Inflammatory macrophage treated with lipopolysaccharide for 1 hour (primary cell): ENCODE measurements at regions not wholly inside any gene's neighbourhood (a gene's known extent, or its start where the extent isn't known, plus 50 kb on each side); places are given as distances from the start of the nearest gene placed in this dataset.

Experiments
- DNase-seq, 2 donors: peaks; one replicate each; pipeline ENCODE4 v3.0.0-alpha.2; 2020 to 2022

DNA sequence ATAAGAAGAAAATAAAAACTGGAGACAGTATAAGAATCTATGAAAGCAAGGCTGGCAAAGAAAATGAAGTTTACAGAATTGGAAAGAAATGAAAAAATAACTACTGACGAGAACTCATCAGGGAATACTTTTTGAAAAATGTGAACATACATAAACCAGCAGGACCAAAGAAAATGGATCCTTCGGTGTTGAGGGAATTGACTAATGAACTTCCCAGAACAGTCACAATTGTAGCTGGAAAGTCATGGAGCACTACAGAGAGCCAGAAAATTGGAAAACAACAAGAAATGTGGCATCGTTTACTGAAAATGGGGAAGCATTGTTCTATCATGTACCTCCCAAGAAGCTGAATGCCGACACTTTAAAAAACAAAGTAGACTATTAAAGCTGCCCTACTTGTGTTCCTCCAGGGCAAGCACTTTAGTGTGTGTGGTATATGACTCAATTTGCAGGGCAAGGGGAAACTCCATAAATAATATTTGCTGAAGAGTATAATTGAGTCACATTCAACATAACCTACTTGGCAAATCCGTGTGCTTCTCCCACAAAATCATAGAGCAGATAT lies 1221.6 kb upstream of the NRXN1 start:
- no peak for DNase-seq

DNA sequence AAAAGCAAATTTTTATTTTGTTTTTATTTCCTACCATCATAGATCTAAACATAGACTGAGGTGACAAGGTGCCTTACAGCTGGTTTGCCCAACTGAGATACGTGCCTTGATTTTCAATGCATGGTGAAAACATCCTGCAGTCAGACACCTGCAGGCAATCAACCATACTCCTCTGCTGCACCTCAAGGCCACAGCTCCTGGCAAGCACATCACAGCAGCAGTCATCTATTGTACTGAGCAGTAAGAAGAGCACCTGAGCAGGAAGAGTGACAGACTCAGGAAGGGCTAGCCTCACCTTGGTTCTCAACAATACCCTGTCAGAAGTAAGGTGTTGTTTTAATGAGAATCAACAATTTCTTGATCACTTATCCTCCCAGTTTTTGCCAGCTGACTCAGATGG lies 1206.8 kb upstream of the NRXN1 start:
- no peak for DNase-seq

DNA sequence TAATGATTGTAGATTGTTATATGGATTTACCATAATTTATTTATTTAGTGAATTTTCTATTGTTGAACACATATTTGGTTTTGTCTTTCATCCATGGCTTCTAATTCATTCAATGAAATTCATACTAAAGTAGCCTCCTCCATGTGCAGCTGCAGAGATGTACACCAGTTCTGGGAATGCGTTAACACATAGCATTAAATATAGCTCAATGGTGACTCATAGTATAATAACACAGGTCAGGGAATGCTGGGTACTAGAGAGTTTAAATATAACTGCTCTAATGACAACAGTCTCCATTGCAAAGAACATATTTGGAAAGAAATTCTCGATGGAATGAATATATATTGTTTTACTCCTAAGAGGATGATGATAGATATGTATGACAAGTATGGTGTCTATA lies 1190.2 kb upstream of the NRXN1 start:
- DNase-seq, result no peak

GRCh38 chr2:52220393-52220792 lies 1188.5 kb upstream of the NRXN1 start:
- no peak for DNase-seq

GRCh38 chr2:52210611-52211010 lies 1178.7 kb upstream of the NRXN1 start:
- no peak for DNase-seq

DNA sequence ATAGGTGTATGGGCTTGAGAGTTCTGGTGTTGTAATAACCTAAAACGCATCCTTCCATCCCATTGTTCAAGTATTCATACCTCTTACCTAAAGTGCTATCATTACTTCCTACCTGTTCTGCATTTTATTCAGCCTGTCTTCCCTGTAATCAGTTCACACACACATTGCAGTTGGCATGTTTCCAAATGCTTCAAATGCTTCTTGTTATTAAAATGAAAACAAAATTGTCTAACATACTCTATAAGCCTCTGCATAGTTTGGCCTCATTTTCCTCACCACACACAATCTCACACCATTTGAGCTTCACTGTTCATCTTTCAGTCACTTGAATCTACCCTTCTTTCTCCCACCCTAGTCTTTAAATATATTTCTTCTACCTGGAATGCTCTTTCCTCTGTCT lies 1178.2 kb upstream of the NRXN1 start:
- no peak for DNase-seq

GRCh38 chr2:52194342-52194741 lies 1162.4 kb upstream of the NRXN1 start:
- DNase-seq, result no peak

DNA sequence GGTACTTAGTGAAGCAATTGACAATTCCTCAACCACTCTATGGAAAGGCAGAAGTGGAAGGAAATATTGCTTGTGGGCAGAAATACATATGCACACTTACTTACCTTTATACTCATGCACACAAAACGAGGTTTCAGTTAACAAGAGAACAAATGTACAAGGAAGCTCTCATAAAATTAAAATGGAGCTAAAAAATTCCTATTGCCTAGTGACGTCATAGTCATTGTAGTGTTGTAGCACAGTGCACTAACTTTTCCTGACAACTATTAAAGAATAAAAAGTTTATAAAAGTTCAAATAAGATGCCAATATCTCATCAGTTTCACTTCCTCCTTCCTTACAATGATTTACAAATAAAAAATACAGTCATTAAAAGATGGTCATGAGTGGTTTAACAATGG lies 1161.9 kb upstream of the NRXN1 start:
- no peak for DNase-seq

DNA sequence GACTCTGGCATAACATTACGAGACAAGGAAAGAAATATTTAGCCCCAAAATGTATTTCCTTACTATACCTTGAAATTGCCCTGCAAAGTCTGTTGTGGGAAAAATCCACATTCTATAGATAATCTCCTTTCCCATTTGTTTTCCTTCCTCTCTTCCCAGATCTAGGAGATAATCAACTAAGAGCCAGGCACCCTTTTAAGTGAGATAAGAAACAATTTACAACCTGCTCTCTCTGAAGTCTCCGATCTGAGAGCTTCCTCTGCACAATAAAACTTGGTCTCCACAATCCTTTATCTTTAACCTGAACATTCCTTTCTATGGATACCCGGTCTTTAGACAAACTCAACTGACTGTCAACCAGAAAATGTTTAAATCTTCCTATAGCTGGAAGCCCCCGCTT lies 1160.7 kb upstream of the NRXN1 start:
- no peak for DNase-seq

- no peak for DNase-seq
Observed at GRCh38 chr2:52181080-52181479, 1149.1 kb upstream of the NRXN1 start.

- DNase-seq, result no peak
Observed at GRCh38 chr2:52178845-52179244, 1146.9 kb upstream of the NRXN1 start.

DNA sequence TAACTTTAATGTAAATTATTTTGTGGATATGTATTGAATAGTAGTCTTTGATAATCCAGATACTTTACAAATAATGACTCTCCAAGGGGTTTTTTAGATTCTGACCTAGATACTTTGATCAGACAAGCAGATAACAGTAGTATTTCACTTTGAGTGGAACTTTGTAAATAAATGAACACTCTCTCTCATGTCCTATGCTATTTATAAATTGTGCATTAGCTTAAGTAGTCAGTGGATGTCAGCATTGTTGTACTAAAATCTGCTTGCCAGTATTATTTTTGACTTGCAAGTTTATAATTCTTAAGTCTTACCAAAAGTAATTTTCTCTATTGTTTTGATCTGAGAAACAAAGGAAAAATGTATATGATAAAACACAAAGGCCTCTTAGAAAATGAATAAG lies 1113.1 kb upstream of the NRXN1 start:
- no peak for DNase-seq

GRCh38 chr2:52144590-52144989 lies 1112.7 kb upstream of the NRXN1 start:
- no peak for DNase-seq

- no peak for DNase-seq
Observed at GRCh38 chr2:52141076-52141475, 1109.1 kb upstream of the NRXN1 start.

GRCh38 chr2:52139241-52139640 lies 1107.3 kb upstream of the NRXN1 start:
- no peak for DNase-seq

- DNase-seq, result no peak
Observed at GRCh38 chr2:52135235-52135634, 1103.3 kb upstream of the NRXN1 start.

GRCh38 chr2:52128081-52128480 lies 1096.1 kb upstream of the NRXN1 start:
- DNase-seq, result no peak

GRCh38 chr2:52127527-52127926 lies 1095.6 kb upstream of the NRXN1 start:
- DNase-seq, result no peak

- no peak for DNase-seq
Observed at GRCh38 chr2:52117299-52117698, 1085.4 kb upstream of the NRXN1 start.

DNA sequence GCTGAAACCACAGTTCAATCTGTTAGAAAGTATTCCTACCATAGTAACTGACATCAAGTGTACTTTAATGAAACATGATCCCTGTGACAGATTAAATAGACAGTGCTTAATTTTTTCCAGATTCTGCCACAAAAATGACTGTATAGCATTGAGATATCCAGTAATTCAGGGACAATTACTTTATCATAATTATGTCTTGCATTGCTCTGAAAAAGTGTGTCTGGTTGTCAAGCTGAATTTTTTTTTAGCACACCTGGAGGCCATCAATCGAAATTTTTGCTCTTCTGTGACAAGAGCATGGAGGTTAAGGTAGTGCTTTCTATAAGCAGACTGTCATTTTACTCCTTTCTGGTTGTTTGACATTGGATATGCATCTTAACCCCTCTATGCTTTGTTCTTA lies 1083.8 kb upstream of the NRXN1 start:
- no peak for DNase-seq

DNA sequence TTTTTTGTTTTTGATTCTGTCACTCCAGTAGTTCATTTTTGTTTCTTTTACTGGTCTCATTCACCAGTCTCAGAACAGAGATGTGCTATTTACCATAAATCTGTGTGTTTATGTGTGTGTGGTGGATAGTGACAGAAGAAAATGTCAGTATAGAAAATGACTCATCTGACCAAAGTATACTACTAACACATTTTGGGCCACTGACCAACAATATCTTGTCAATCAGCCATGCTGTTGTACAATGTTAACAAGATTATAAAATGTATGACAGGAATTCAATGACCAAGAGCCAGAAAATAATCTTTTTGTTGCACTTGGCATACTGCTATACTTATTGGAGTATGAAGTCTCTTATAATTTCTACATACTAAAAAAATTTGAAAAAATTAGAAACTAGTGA lies 1081.4 kb upstream of the NRXN1 start:
- no peak for DNase-seq

DNA sequence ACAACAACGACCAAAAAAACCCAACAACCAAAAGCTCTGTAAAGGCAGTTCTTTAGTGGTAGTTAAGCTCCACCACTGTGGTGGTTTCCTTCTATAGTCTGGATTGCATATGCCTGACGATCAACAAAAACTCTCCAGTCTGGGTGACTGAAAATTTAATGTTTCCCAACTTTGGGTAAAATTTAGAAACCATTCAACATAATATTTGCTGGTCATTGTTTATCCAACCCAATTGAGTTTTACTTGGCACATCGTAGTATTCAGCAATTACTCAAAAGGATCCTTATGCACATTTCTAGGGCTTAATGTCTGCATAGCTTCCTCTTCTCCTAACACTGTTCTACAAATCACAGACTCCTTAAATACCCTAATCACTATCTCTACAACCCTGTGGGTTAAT lies 1080.2 kb upstream of the NRXN1 start:
- no peak for DNase-seq

- DNase-seq, result no peak
Observed at GRCh38 chr2:52107124-52107523, 1075.2 kb upstream of the NRXN1 start.

DNA sequence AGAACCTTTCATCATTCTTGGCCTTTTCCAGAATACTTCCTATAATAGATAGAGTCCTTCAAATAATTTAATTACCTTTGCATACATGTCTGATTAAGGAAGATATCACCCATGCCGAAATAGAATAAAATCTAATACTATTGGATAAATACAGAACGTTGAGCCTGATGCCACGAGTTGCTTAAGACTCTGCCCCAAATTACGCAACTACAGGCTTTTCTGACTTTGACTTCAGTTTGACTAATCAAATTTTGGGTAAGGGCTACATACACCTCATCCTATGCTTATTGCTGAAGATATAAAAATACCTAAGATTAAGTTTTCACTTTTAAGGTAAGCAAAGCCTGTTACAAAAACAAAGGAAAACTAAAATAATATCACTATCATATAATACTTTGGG lies 1065.1 kb upstream of the NRXN1 start:
- DNase-seq, result no peak

DNA sequence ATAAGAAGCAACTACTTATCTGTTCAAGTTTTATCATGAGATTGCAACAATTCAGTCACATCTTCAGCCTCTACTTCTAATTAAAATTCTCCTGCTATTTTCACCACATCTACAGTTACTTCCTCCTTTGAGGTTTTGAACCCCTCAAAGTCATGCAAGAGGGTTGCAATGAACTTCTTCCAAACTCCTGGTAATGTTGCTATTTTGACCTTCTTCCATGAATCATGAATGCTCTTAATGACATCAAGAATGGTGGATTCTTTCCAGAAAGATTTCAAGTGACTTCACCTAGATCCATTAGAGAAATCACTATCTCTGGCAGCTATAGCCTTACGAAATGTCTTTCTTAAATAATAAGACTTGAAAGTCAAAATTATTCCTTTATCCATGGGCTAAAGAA lies 1052.8 kb upstream of the NRXN1 start:
- DNase-seq, result no peak

GRCh38 chr2:52083214-52083613 lies 1051.3 kb upstream of the NRXN1 start:
- DNase-seq, result no peak
